GM19023 (cell line): ENCODE measurements at regions not wholly inside any gene's neighbourhood (a gene's known extent, or its start where the extent isn't known, plus 50 kb on each side); places are given as distances from the start of the nearest gene placed in this dataset.
A peak's percentile ranks its signal among the peaks of the same experiment; 100 is the strongest.
"Not testable (repeated sequence)": the region's sequence is repeated elsewhere in the genome, so short reads cannot be mapped to it uniquely, and the experiment has no call there.

Experiments used
- ATAC-seq: cut with Tn5 transposase; IDR thresholded peaks from one replicate; pipeline ENCODE4 v1.9.1; 2021; ENCODE audit warnings: mild to moderate bottlenecking, moderate library complexity; ENCODE audit not compliant: unreplicated experiment

- ATAC-seq = peak; percentile 99
Measured at GRCh38 chr9:66764799-66765493, 135.6 kb upstream of the ZNF658 start.

- not testable (repeated sequence) for ATAC-seq
Measured at GRCh38 chr9:66765531-66765930, 135.0 kb upstream of the ZNF658 start.

- ATAC-seq = not testable (repeated sequence)
Measured at GRCh38 chr9:66771504-66771903, 129.0 kb upstream of the ZNF658 start.

- not testable (repeated sequence) for ATAC-seq
Measured at GRCh38 chr9:66774618-66775017, 125.9 kb upstream of the ZNF658 start.

- ATAC-seq = not testable (repeated sequence)
Measured at GRCh38 chr9:66779944-66780661, 120.4 kb upstream of the ZNF658 start.

- ATAC-seq = not testable (repeated sequence)
Measured at GRCh38 chr9:66781240-66781639, 119.3 kb upstream of the ZNF658 start.

GRCh38 chr9:66782010-66782409 is 118.5 kb upstream of the ZNF658 start:
- ATAC-seq = not testable (repeated sequence)

GRCh38 chr9:66785603-66786002 is 114.9 kb upstream of the ZNF658 start:
- not testable (repeated sequence) for ATAC-seq

GRCh38 chr9:66791092-66791750 is 109.3 kb upstream of the ZNF658 start:
- not testable (repeated sequence) for ATAC-seq

GRCh38 chr9:66794769-66795168 is 105.8 kb upstream of the ZNF658 start:
- ATAC-seq = not testable (repeated sequence)

GRCh38 chr9:66795723-66796503 is 104.6 kb upstream of the ZNF658 start:
- not testable (repeated sequence) for ATAC-seq

GRCh38 chr9:66797905-66798616 is 102.5 kb upstream of the ZNF658 start:
- not testable (repeated sequence) for ATAC-seq

GRCh38 chr9:66803619-66804018 is 96.9 kb upstream of the ZNF658 start:
- ATAC-seq = not testable (repeated sequence)

- ATAC-seq = not testable (repeated sequence)
Measured at GRCh38 chr9:66810247-66810646, 90.3 kb upstream of the ZNF658 start.

GRCh38 chr9:66812367-66812766 is 88.2 kb upstream of the ZNF658 start:
- ATAC-seq = not testable (repeated sequence)

- ATAC-seq = not testable (repeated sequence)
Measured at GRCh38 chr9:66812967-66813366, 87.6 kb upstream of the ZNF658 start.

GRCh38 chr9:66814038-66814437 is 86.5 kb upstream of the ZNF658 start:
- not testable (repeated sequence) for ATAC-seq

- ATAC-seq = not testable (repeated sequence)
Measured at GRCh38 chr9:66819510-66819909, 81.0 kb upstream of the ZNF658 start.

- ATAC-seq = not testable (repeated sequence)
Measured at GRCh38 chr9:66820014-66820660, 80.4 kb upstream of the ZNF658 start.

- ATAC-seq = not testable (repeated sequence)
Measured at GRCh38 chr9:66824169-66824568, 76.4 kb upstream of the ZNF658 start.
